HL-60 (cell line): ENCODE measurements at regions not wholly inside any gene's neighbourhood (a gene's known extent, or its start where the extent isn't known, plus 50 kb on each side); places are given as distances from the start of the nearest gene placed in this dataset.

Experiments used
- DNase-seq, 2 experiments: peaks; one replicate each; pipeline ENCODE4 v3.0.0-alpha.2; 2010 to 2020; ENCODE audit warnings: low read depth in 1 of 2, low spot score in 1 of 2
- H3K27ac ChIP-seq: fragments of 250-450 bp; sonication (Bioruptor Pico); replicated peaks from 2 replicates; pipeline ENCODE4 v1.5.1; 2020; ENCODE audit warnings: mild to moderate bottlenecking, moderate library complexity
- H3K27me3 ChIP-seq: fragments of 250-450 bp; sonication (Bioruptor Pico); 2 replicates; pipeline ENCODE4 v1.5.1; 2021; ENCODE audit warnings: mild to moderate bottlenecking, moderate library complexity; ENCODE audit not compliant: insufficient read depth, poor library complexity, severe bottlenecking
- H3K4me3 ChIP-seq: replicated peaks from 2 replicates; pipeline ENCODE4 v1.5.1; 2011; ENCODE audit warnings: mild to moderate bottlenecking, control low read depth, low read length; ENCODE audit not compliant: insufficient read depth
- CTCF ChIP-seq: IDR thresholded peaks from one replicate; pipeline ENCODE4 v1.5.1; 2011; ENCODE audit warnings: low read length, control low read depth, inconsistent platforms; ENCODE audit not compliant: insufficient read depth
- GABPA ChIP-seq: IDR thresholded peaks from 2 replicates; pipeline ENCODE4 v1.6.1; 2012; ENCODE audit warnings: low read depth
- POLR2AphosphoS5 ChIP-seq: IDR thresholded peaks from 2 replicates; pipeline ENCODE4 v1.6.1; 2012; ENCODE audit warnings: low read depth
- REST ChIP-seq: IDR thresholded peaks from 2 replicates; pipeline ENCODE4 v1.6.1; 2012; ENCODE audit warnings: low read depth; ENCODE audit not compliant: insufficient replicate concordance
- SPI1 ChIP-seq: IDR thresholded peaks from 2 replicates; pipeline ENCODE4 v1.6.1; 2012; ENCODE audit warnings: low read depth, mild to moderate bottlenecking, borderline replicate concordance

GRCh38 chr21:15966231-15966630 lies 236.4 kb downstream of the USP25 start:
- H3K27me3 ChIP-seq: no peaks in the 10 kb centered on the region
- no peak overlapping the region for H3K27ac ChIP-seq
- TF ChIP-seq POLR2AphosphoS5 (no peak), REST (no peak), GABPA (no peak), SPI1 (no peak), CTCF (no peak)
- no peak for DNase-seq
- no peak overlapping the region for H3K4me3 ChIP-seq

- Histone ChIP-seq H3K27me3 (no peaks in the 10 kb centered on the region), H3K4me3 (no peak overlapping the region), H3K27ac (no peak overlapping the region)
- no peak for DNase-seq
- TF ChIP-seq CTCF (no peak), POLR2AphosphoS5 (no peak), REST (no peak), GABPA (no peak), SPI1 (no peak)
These were observed 236.9 kb downstream of the USP25 start for GRCh38 chr21:15966651-15967050.

GRCh38 chr21:15967661-15968060 lies 237.9 kb downstream of the USP25 start:
- Histone ChIP-seq H3K27ac (no peak overlapping the region), H3K4me3 (no peak overlapping the region), H3K27me3 (no peaks in the 10 kb centered on the region)
- DNase-seq: no peak
- no peak for TF ChIP-seq SPI1
- TF ChIP-seq POLR2AphosphoS5: no peak
- no peak for TF ChIP-seq CTCF
- TF ChIP-seq GABPA: no peak
- TF ChIP-seq REST: no peak
